ENCODE measurements at regions not wholly inside any gene's neighbourhood (a gene's known extent, or its start where the extent isn't known, plus 50 kb on each side); places are given as distances from the start of the nearest gene placed in this dataset.

DNA sequence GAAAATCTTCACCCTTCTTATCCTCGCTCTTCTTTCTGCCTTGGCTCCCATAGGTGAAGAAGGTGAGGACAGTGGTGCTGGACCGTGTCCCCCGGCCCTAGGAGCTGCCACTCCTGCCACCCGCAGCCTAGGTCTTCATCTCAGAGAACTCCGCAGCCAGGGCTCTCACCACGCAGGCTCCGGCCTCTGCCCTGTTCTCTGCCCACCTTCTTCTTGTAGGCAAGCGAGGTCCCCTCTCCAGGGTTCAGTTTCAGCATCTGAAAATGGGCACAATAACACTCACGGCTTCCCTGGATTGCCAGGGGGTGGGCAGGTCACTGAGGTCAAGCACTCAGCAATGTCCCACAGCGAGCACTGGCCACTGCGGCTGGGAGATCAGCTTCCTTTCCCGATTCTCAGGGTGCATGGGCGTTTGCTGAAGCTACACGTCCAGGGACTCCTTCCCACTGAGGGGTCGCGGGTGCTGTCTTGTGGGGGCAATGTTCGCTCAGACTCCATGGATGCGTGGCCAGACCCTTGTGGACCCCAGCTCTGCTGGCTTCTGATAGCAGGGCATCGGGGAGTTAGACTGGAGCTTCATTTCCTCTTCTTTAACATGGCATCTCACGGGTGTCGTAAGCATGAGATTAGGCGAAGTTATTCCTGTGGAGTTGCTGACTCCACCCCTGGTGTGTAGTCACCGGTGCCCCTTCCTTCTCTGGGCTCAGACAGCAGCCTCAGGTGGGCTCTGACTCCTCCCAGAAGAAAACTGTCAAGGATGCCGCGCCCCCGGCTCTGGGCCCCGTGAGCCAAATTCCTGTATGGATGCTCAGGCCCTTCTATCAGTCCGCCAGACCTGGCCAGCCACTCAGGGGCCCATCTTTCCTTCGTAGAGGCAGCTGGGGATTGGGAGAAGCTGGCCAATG lies 145.1 kb upstream of the IRX2 start:
- intact Hi-C loops (cut with micrococcal nuclease) (no loop called here), in situ Hi-C loops (cut with MboI) (no loop called here)
- ChIA-PET CTCF (ENCODE audit: low intra/inter-chr PET ratio) (no interaction called here), POLR2A (interaction anchor here (0.6 kb wide), 1 partner anchor 288 kb away, joined by 3 read pairs; no protein-coding TSS in a partner anchor)
- BruUV-seq (replicated peaks) = no TSS peak
- no peak overlapping the region for H3K27ac ChIP-seq (ENCODE audit: extremely low read depth, low read depth, low read length)
- DNase-seq (ENCODE audit: extremely low read depth in 1 of 4, low spot score in 3 of 4) (no peak), FAIRE-seq (no peak), ATAC-seq (no peak)
- H3K4me3 ChIP-seq = no peak overlapping the region
- WGBS (ENCODE audit: insufficient coverage, low coverage, missing lambda C conversion rate) = under 1% methylated on average over 29 of the region's 29 CpGs
- no peak overlapping the region for H3K4me2 ChIP-seq (ENCODE audit: insufficient read depth, low read length)
- no peak overlapping the region for H2AFZ ChIP-seq (ENCODE audit: low read depth, low read length)
- H3K9me1 ChIP-seq (ENCODE audit: control insufficient read depth, insufficient read depth, low read length) = no peaks in the 10 kb centered on the region
- H3K27me3 ChIP-seq (ENCODE audit: control insufficient read depth in 2 of 2, insufficient read depth in 2 of 2, low read length in 2 of 2) = peaks cover 2 to 10% of the 10 kb centered on the region in 2 experiments; a peak in 3 of 5 replicates
- no peaks in the 10 kb centered on the region for H3K9me3 ChIP-seq (replicated peaks; ENCODE audit: control insufficient read depth, insufficient read depth, low read depth, low read length)
- H3K4me1 ChIP-seq (replicated peaks in 1 of 2; ENCODE audit: control insufficient read depth in 2 of 2, insufficient read depth in 2 of 2, low read length in 2 of 2) = no peaks in the 10 kb centered on the region
- H3K36me3 ChIP-seq (ENCODE audit: control insufficient read depth, insufficient read depth, low read length) = no peaks in the 10 kb centered on the region
- H3K9ac ChIP-seq (ENCODE audit: insufficient read depth in 1 of 2, low read depth in 2 of 2, low read length in 2 of 2) = no peak overlapping the region
- H3K79me2 ChIP-seq (ENCODE audit: control insufficient read depth, insufficient read depth, low read length) = no peaks in the 10 kb centered on the region
- 0 out of 2 replicates have a peak, but pooled peaks cover 3% of the 10 kb centered on the region for H4K20me1 ChIP-seq (replicated peaks; ENCODE audit: control insufficient read depth, insufficient read depth, low read length)
- TF ChIP-seq NRF1 (conservative IDR thresholded peaks at IDR 0.05 in 1 of 2, IDR thresholded peaks at IDR 0.05 in 1 of 2) (no peak), NFE2 (IDR thresholded peaks at IDR 0.05; ENCODE audit: low read depth) (no peak), SMARCA5 (IDR thresholded peaks at IDR 0.05) (no peak), ZKSCAN3 (CRISPR knock-in tag; IDR thresholded peaks at IDR 0.05) (no peak), RUNX1 (IDR thresholded peaks at IDR 0.05; ENCODE audit: low read depth) (no peak), KDM5B (IDR thresholded peaks at IDR 0.05; ENCODE audit: insufficient replicate concordance, low read depth, low read length) (no peak)
